ENCODE measurements at regions not wholly inside any gene's neighbourhood (a gene's known extent, or its start where the extent isn't known, plus 50 kb on each side); places are given as distances from the start of the nearest gene placed in this dataset.
"Not testable (repeated sequence)": the region's sequence is repeated elsewhere in the genome, so short reads cannot be mapped to it uniquely, and the experiment has no call there.

DNA sequence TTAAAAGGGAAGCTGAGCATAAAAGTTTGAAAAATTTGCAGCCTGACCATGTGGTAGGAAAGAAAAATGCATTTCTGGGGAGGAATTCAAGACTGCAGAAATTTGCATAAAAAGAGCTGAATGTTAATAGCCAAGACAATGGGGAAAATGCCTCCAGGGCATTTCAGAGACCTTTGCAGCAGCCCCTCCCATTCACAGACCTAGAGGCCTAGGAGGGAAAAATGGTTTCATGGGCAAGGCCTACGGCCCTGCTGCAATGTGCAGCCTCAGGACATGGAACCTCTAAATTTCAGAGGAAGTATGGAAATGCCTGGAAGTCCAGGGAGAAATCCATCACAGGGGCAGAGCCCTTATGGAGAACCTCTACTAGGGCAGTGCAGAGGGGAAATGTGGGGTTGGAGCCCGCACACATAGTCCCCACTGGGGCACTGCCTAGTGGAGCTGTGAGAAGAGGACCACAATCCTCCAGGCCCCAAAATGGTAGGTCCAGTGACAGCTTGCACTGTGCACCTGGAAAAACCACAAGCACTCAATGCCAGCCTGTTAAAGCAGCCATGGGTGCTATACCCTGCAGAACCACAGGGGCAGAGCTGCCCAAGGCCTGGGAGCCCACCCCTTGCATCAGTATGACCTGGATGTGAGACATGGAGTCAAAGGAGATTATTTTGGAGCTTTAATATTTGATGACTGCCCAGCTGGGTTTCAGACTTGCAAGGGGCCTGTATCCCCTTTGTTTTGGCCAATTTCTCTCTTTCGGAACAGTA is 243.8 kb downstream of the DNAJB9 start:
- DNase-seq (ENCODE audit: low read depth), result no peak

DNA sequence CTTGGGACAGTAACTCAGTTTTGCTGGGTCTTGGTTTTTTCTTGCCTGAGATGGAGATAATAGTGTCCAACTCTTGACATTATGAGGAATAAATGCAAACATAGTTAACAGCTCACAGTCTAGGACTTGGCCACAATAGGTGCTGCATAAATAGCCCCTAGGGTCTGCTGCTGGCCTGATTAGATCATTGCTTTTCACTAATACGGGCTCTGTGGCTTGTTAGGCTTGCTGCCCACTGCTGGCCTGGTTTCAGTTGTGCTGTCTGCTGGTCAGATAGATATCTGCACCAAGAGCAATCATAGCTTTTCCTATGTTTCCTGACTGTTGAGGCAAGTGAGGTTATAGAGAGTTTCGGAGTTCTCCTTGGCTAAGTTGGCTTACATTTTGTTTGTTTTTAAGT is 246.1 kb downstream of the DNAJB9 start:
- DNase-seq (ENCODE audit: low read depth), result no peak

DNA sequence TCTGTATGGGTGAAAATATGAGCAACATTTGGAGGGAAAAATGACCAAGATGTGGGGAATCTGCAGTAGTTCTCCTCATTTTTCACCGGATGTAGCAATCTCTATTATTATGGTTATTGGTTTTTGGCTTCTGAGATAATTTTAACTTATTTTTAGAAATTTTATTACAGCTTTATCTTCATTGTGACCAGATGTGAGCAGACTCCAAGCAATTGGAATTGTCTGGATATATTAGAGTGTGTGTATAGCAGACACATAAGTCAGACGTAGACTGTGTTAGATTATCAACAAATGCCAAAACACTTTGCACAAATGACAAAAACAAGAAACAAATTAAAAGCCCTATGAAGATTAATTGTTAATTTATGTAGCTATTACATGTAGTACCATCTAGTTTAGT is 249.1 kb downstream of the DNAJB9 start:
- DNase-seq (ENCODE audit: low read depth), result no peak

DNA sequence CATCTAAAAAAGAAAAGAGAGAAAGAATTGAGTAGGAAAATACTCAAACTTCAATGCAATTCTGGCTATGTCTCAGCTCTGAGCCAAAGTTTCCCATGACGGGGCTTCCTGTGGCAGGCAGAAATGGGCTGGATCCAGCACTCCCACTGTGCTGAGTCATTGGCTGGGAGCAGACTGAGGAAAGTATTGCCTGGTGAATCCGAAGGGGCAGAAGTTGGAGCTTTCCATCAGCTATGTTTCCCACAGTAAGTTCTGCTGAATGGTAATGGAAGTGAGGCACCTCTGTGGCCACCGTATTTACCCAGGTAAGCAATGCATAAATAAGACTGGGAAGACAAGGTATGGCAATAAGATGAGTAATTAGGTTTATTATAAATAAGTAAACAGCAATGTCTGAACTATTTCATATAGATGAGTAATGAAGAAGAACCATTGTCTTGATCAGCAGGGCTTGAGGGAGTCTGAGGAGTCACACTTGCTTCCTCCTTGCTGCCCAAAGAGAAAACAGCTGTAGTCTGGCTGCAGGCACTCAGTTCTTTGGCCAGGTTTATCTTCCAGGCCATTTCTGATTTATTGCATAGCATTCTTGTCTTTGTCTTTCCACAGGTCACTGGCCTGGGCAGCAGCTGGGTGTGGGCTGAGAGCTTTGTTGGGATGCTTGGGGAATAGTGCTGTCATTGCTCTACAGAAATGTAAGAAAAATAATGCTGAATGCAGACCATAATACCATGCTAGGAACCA is 255.3 kb downstream of the DNAJB9 start:
- no peak for DNase-seq (ENCODE audit: low read depth)

DNA sequence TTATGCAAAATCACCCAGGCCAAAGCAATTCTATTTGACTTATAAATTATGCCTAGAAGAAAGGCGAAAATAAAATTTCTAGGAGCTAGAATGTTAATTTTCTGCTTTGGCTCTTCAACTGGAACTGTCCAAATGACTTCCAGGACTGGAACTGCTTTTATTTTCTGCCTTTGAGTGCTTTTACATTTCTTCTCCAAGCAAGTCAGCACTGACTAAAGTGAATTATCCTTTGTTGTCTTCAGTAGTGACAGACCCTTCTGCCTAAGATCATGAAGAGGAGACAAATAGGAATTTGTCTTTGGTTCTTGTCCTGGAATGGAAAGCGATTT is 255.9 kb downstream of the DNAJB9 start:
- no peak for DNase-seq (ENCODE audit: low read depth)

DNA sequence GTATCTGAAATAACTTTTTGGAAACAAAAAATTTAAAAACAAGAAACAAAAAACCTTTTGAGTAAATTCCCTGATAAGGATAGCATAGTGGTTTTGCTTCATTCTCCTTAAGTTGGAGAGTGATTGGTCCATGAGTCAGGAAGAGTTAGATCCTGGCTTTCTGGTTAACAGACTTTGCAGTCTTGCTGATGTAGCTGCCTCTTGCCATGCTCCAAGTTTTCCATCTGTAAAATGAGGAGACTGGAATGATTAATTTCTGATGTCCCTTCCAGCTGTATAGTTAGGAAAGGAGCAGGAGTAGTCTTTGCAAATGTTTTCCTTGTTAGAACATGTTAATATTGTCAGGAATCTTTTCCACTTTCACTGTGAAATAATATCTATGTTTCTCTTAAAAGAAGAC is 266.6 kb downstream of the DNAJB9 start:
- no peak for DNase-seq (ENCODE audit: low read depth)

DNA sequence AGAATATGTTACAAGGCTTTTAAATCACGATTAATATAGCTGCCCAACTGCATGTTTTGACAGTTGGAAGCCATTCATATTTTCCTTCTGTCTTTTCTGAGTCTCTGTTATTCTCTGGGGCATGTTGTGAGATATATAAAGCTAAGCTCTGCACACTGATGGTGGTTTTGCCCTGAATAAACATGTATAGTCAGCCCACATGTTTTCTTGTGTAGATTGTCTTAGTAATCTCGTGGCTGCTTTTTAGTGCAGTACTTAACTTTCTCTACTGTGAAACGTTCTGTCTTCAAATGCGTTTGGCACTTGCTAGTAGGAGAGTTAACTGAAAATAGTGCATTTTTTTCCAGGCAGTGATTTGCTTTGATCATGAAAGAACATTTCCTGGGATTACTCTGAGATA is 268.5 kb downstream of the DNAJB9 start:
- DNase-seq (ENCODE audit: low read depth), result no peak

DNA sequence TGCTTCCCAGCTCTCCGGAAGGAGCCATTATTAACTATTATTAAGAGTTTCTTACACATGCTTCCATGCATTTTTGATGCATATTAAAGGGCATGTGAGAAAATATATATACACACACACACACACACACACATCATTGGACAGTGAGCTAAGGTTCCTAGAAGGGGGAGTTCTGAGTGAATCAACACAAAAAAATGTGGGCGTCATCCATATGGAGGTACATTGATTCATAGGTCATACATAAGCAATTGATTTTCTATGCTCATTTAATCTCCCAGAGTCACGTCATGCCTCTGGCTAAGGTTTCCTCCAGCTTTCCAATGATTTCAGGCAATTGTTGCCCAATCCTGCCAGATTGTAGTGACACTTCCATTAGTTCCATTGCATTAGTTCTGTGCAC is 269.4 kb downstream of the DNAJB9 start:
- no peak for DNase-seq (ENCODE audit: low read depth)

DNA sequence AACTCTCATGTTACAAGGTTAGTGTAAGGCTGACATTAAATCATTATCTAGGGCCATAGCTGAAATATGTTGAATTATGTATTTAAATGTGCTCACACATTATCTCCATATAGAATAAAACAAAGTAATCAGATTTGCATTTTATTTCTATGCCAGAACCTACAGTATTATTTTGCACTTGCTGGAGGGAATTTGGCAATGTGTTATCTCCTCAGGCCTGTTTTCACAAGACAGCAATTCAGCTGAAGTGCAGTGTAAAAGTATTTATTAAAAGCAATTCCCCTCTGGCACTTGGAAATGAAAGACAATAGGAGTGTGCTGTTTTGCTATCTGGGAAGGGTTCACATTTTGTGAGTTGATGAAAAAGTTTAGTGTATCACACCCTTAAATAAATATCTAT is 276.3 kb downstream of the DNAJB9 start:
- DNase-seq (ENCODE audit: low read depth), result no peak

DNA sequence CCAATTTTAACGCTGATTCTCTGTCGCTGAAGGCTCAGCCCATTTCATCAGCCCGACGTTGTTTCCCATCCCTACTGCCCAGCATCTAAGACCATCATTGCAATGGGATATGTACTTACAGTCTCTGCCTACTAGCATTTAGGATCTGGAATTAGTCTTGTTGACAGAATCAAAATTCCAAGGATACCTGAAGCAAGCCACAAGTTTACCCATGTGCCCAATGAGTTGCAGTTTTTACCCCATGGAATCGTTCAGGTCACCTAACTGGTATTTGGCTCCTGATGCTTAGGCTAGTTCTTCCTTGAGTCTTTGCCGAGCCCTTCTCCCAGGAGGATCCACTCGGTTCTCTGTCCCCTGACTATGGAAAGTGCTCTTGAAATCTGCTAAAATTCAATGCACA is 276.8 kb downstream of the DNAJB9 start:
- no peak for DNase-seq (ENCODE audit: low read depth)

DNA sequence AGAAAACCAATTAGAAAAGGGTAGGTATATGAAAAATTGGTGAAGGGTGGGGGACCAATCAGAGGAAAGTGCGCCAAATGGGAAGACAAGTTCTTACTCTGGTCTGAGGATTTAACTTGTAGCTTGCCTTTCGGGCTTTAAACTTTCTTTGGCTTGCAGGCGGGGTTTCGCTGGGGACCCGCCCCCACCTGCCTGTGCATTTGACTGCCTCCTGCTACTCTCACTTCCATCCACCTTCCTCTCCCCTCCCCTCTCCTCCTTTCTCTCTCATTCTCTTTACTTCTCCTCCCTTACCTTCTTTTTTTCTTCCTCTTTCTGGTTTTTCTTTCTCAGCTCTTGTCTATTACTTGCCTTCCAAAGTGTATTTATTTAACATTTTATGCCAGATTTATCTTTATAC is 278.8 kb downstream of the DNAJB9 start:
- DNase-seq (ENCODE audit: low read depth), result no peak

DNA sequence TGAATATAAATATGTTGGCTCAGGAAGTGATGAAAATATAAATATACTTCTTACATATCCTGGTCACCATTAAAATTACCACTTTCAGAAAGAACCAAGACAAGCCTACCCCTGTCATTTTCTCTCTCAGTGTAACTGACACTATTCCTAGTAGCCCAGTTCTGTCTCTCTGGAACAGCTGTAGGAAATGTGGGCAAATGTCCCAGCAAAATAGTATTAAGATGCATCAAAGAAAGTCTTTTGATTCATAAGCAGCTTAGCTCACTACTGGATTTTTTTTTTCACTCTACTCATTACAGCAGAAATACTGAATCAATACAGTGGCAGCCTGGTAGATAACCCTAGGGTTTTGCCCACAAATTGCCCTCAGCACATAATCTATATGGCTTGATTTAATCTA is 290.9 kb downstream of the DNAJB9 start:
- no peak for DNase-seq (ENCODE audit: low read depth)

DNA sequence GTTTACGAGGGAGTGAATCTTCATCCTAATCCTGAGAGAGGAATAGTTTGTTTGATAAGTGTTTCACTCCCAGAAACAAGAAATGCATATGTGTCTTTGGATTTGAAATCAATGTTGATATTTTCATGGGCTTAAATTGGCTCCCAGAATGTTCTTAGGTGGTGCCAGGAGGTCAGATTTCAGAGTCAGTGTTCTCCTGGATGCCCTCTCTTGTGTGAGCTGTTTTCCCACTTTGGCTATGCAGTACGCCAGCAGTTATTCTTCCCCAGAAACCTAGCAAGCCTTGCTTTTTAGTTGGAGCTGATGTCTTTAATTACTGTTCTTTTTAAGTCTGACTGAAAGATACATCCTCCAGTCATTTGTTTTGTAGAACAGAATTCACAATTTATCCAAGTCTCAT is 291.4 kb downstream of the DNAJB9 start:
- no peak for DNase-seq (ENCODE audit: low read depth)

DNA sequence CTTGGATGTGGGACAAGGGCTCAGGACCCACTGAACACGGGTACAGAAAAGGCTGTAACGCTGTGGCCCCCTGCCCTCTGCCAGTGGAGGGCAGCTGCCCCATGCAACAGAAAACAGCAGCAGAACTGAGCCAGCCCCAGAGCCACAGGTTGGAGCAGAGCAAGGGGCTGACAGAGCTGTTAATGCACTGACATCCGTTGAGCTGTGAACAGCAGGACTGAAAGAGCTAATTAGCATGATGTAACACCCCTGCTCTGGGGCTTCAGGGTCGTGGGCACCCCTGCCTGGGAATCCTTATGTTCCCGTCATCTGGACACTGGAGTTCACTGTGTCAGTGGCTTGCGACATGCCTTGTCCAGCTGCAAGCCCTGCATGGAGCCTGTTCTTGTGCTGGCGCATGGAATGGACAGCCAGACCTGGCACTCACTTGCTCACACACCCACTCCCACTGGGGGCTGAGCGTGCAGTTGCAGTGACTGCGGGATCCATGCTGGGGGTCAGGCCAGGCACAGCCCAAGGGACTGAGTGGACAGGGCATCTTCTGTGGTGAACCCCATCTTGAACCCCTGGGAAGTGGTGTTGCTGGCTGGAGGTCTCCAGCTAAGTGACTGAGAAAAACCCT is 293.7 kb downstream of the DNAJB9 start:
- DNase-seq (ENCODE audit: low read depth), result no peak

DNA sequence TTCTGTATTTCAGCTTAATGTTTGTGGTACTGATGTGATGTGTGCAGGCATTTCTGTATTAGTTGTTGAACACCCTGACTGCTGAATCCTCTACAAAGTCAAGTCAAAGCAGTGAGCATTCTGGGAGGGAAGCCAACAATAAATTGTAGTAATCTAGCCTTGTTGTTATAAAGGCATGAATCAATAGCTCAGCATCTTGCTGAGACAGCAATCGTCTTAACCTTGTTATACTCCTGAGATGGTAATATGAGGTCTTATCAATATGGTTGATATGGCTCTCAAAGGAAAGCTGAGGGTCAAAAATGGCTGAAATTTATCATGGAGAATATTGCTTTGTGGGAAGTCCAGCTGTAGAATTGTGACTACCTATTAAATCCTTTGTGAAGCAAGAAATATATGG is 299.4 kb downstream of the DNAJB9 start:
- DNase-seq (ENCODE audit: low read depth), result no peak

DNA sequence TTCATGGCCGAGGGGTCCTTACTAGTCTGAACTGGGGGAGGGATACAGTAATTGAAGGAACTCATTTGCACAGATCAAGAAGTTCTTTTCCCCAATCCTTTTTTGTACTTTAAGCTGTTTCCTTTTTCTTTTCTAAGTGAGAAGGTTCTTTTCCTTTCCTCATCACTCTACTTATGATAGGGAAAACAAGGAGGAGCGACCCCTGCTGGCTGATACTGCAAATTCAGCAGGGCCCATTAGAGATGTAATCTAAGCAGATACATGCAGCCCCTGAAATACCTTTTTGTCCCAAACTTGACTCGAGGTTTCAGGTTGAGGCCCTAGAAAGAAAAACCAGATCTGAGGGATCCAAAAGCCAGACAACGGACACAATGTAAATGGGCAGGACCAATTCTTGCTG is 305.5 kb downstream of the DNAJB9 start:
- no peak for DNase-seq (ENCODE audit: low read depth)

DNA sequence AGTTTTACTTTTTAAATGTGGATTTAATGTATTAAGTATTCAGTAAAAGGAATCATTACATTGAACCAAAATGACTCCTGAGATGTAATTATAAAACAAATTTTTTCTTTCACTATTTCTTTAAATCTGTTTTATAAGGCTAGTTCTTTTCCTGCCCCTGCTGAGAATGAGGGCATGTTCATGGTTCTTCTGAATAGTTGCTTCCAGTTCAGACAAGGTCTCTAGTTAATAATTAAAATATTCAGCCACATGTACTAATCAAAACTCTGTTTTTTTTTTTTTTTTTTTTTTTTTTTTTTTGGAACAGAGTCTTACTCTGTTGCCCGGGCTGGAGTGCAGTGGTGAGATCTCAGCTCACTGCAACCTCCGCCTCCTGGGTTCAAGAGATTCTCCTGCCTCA is 321.2 kb downstream of the DNAJB9 start:
- DNase-seq (ENCODE audit: low read depth), result no peak

DNA sequence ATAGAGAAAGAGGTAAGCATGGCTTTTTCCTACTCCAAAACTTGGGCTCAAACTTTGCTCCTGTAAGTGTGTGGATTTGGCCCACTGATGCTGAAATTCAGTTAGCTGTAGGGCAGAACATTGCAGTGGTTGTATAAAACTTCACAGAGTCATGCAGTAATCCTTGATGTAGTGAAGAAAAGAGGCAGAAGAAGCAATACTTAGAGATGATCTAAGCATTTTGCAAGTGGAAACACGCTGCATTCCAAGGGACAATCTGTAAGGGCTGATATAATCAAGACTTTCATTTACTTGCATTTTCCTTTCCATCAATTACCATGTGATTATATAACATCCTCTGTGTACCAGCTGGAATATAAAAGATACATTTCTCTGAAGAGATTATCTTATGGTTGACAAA is 338.8 kb downstream of the DNAJB9 start:
- DNase-seq (ENCODE audit: low read depth), result no peak

DNA sequence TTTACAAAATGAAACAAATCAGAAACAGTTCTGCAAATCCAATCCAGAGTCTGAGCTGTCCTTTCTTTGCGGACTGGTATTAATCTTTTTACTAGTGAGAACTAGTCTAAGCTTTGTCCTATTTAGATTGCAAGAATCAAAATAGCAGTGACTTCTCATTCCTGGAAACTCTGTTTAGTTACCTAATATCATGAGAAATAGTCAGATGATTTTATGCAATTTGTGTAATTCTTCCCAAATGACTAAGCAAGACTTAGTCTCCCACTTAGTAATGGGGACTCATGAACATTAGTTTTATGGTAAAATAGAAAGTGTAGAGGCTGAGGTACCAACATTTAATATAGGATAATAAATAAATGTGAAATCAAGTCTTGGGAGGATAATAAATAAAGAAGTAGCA is 341.3 kb downstream of the DNAJB9 start:
- no peak for DNase-seq (ENCODE audit: low read depth)

DNA sequence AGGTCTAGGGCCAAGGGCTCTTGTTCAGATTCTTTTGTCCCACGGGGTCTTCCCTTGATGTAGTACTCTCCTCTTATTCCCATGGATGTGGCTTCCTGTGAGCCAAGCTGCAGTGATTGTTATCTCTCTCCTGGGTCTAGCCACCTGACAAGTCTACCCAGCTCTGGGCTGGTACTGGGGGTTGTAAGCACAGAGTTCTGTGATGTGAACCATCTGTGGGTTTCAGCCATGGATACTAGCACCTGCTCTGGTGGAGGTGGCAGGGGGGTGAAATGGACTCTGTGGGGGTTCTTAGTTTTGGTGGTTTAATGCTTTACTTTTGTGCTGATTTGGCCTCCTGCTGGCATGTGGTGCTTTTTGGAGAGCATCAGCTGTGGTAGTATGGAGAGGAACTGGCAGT is 350.8 kb downstream of the DNAJB9 start:
- DNase-seq (ENCODE audit: low read depth), result no peak

DNA sequence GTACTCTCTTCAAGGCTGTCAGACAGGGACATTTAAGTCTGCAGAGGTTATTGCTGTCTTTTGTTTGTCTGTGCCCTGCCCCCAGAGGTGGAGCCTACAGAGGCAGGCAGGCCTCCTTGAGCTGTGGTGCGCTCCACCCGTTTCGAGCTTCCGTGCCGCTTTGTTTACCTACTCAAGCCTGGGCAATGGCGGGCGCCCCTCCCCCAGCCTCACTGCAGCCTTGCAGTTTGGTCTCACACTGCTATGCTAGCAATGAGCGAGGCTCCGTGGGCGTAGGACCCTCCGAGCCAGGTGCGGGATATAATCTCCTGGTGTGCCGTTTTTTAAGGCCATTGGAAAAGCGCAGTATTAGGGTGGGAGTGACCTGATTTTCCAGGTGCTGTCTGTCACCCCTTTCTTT is 373.4 kb downstream of the DNAJB9 start:
- DNase-seq (ENCODE audit: low read depth), result not testable (repeated sequence)

DNA sequence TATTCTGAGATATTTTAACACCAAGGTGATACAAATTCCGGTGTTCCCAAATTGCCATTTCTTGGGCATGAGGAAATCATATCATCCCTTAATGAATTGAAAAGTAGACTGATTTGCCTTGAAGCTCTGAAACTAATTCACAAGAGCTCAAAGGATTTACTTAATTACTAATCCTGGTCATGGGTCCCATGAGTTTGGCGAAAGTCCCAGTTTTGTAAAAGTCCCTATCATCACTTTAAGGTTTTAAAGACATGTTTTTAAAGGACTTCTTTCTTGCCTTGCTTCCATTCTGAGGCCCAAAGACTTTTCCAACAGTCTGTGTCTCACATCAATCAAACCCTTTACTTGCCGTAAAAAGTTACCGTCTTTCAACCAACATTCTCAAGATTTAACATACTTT is 377.9 kb downstream of the DNAJB9 start:
- no peak for DNase-seq (ENCODE audit: low read depth)

DNA sequence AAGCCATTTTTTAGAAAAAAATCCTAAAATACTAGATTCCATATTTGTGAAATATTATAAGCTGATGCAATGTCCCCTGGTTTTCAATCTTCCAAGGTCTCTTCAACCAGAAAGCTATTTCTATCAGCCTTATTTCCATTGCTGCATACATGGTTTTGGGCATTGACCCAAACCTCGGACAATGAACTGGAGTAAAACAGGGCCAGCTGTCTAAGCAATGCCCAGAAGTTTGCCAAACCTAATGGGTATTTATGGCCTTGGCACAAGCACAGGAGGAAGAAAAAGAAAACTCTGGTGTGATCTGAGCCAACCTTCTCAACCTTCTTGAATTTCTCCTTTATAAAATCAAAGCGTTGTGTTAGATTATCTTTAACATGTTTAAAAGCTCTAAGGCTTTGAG is 402.3 kb downstream of the DNAJB9 start:
- DNase-seq (ENCODE audit: low read depth), result no peak

Data from RPMI7951 (cell line).